Muscle of leg (tissue), 3 donors: ENCODE measurements at regions not wholly inside any gene's neighbourhood (a gene's known extent, or its start where the extent isn't known, plus 50 kb on each side); places are given as distances from the start of the nearest gene placed in this dataset.

Experiments used
- DNase-seq: peaks from one replicate; pipeline ENCODE4 v3.0.0; 2013
- H3K27ac ChIP-seq: one replicate; pipeline ENCODE4 v1.5.1; 2013; ENCODE audit warnings: mild to moderate bottlenecking, low read length, control low read depth
- H3K27me3 ChIP-seq: one replicate; pipeline ENCODE4 v1.6.1; 2013; ENCODE audit warnings: low read length; ENCODE audit not compliant: control insufficient read depth, insufficient read depth
- H3K36me3 ChIP-seq: one replicate; pipeline ENCODE4 v1.6.1; 2013; ENCODE audit warnings: low read length; ENCODE audit not compliant: control insufficient read depth, insufficient read depth
- H3K4me1 ChIP-seq: one replicate; pipeline ENCODE4 v1.6.1; 2013; ENCODE audit warnings: low read length; ENCODE audit not compliant: control insufficient read depth, insufficient read depth
- H3K4me3 ChIP-seq: one replicate; pipeline ENCODE4 v1.5.1; 2013; ENCODE audit warnings: low read length, control low read depth
- H3K9me3 ChIP-seq: replicated peaks from 2 replicates; pipeline ENCODE4 v1.6.1; 2013; ENCODE audit warnings: low read depth, low read length; ENCODE audit not compliant: control insufficient read depth
- WGBS: methylation state at CpG from one replicate; pipeline ENCODE4 v1.1.5; 2013; ENCODE audit warnings: missing lambda C conversion rate; ENCODE audit not compliant: insufficient coverage; 5-methylcytosine and 5-hydroxymethylcytosine counted together

- H3K27me3 ChIP-seq = no peaks in the 10 kb centered on the region
- no peaks in the 10 kb centered on the region for H3K36me3 ChIP-seq
- no peaks in the 10 kb centered on the region for H3K9me3 ChIP-seq
- H3K4me1 ChIP-seq = no peaks in the 10 kb centered on the region
- no peak overlapping the region for H3K27ac ChIP-seq
- WGBS = no CpG with 5 or more reads among the region's 1 CpG
- no peak for DNase-seq
- H3K4me3 ChIP-seq = no peak overlapping the region
These were observed 50.6 kb upstream of the TMEM244 start for GRCh38 chr6:129911732-129912131.
